Renal cortex interstitium (tissue), 11 donors: ENCODE measurements at regions not wholly inside any gene's neighbourhood (a gene's known extent, or its start where the extent isn't known, plus 50 kb on each side); places are given as distances from the start of the nearest gene placed in this dataset.

Experiments
- DNase-seq, 11 donors: peaks; one replicate each; pipeline ENCODE4 v3.0.0-alpha.2; 2013; ENCODE audit warnings: low read depth in 9 of 11, low spot score in 4 of 11; ENCODE audit errors: extremely low read depth in 1 of 11

GRCh38 chr7:42858570-42858969 is 53.3 kb downstream of the C7orf25 start:
- DNase-seq: no peak

GRCh38 chr7:42856605-42856987 is 55.3 kb downstream of the C7orf25 start:
- DNase-seq: no peak

- DNase-seq: no peak
Observed at GRCh38 chr7:42854571-42855118, 57.2 kb downstream of the C7orf25 start.

- DNase-seq: no peak
Observed at GRCh38 chr7:42852531-42852930, 59.3 kb downstream of the C7orf25 start.

DNA sequence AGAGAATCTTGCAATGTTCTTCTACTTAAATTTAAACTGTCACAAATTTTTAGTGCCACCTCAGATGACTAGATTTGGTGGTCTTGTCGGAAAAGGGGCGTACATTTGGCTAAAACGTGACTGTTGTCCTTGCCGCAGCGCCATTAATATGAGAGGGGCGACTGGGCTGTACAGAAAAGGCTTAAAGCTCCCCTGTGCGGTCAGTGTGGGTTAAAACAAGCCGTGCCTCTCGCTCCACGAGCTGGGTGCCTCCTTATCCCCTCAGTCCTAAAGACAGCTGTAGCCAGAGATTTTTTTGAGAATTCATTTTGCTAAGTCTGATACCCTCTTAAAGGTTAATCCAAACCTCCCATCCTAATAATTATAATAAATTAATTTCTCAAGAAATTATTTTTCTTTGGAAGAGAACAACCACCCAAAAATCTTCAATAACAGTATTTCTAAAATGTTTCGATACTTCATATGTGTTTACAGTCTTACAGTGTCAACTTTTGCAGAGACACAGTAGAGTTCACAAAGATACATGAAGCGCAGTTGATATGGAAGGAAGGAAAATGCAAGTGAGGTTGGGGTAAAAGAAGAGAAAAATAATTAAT is 68.6 kb downstream of the C7orf25 start:
- peak in 1 of 11 donors; percentile 53 for DNase-seq

GRCh38 chr7:42834676-42835075 is 77.2 kb downstream of the C7orf25 start:
- DNase-seq: no peak

GRCh38 chr7:42833411-42833810 is 78.5 kb downstream of the C7orf25 start:
- DNase-seq: no peak

DNA sequence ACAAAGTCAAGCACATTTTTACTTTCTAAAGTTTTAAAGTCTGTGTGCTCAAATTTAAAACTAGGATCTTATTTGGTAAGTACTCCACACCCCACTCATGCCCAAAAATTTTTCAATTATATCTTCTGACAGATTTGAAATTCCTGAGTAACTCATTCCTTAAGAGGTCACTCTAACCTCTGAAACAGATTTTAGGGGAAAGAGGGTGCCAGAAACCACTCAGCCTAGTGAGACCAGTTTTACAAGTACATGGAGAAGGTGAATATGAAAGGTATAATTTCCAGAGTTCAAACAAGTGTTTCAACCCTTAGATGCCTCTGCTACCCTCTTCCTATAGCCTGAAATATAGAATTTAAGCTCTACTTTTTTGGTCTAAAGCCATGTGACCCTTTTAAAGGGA is 79.2 kb downstream of the C7orf25 start:
- peak in 1 of 11 donors; percentile 9 for DNase-seq

DNA sequence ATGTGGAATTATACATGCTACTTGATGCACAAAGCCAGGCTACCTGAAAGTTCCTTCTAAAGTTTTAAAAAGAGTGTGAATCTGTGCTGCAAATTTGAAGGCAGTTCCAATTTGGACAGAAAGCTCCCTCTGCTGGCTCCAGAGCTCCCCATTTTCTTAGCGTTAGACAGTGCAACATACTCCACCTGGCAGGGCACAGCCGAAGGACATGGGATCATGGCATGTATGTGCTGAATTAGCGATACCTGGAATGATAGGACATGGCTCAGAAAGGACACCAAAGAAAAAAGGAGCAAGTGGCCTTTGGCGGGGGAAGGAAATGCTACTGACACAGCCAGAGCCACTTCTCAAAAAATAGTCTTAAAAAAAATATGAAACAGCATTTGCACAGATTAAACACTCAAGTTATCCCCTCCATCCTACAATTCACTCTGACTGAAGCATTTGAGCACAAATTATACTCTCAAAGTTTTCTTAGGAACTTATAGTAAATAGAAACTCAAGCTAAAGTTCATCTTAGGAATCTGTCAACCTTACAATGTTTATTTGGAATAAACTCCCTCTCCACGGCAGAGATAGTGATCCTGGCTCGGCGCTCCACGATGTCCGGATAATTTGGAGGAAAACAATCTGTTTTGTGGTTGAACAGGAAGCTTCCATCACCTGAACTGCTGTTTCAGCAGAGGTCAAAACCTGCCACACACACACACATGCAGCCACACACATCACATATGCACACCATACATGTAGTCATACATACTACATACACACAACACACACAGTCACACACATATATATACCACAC is 80.0 kb downstream of the C7orf25 start:
- peak in 6 of 11 donors; percentile 40 to 61 (median 56) for DNase-seq

GRCh38 chr7:42831006-42831717 is 80.7 kb downstream of the C7orf25 start:
- peak in 1 of 11 donors; percentile 3 for DNase-seq

DNA sequence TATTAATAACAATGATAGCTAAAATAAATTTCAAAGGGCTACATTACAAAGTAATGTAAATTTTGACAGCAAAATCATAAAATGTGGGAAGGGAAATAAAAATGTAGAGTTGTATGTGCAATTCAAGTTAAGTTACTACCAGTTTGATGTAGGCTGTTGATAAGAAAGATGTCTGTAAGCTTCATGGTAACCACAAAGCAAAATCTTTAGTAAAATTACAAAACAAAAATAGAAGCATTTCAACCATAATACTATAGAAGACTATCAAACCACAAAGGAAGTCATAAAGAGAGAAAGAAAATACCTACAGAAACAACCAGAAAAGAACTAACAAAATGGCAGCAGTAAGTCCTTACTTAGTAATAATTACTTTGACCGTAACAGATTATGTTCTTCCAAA is 99.1 kb downstream of the C7orf25 start:
- DNase-seq: no peak

DNA sequence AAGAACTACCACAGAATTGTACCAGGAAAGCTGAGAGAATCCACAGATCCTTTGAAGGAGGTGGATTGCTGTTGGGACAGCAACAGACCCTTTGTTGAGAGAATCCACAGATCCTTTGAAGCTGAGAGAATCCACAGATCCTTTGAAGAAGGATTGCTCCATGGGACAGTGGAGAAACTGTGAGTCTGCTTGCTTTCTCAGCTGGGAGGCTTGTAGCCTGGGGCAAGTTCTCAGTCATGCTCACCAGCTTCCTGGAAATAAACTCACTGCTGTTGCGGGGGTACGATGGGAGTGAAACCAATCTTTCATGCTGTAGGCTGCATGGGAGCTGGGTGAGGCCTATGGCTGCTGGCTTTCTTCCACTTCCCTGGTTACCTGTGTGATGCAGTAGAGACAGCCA is 106.3 kb downstream of the C7orf25 start:
- no peak for DNase-seq

DNA sequence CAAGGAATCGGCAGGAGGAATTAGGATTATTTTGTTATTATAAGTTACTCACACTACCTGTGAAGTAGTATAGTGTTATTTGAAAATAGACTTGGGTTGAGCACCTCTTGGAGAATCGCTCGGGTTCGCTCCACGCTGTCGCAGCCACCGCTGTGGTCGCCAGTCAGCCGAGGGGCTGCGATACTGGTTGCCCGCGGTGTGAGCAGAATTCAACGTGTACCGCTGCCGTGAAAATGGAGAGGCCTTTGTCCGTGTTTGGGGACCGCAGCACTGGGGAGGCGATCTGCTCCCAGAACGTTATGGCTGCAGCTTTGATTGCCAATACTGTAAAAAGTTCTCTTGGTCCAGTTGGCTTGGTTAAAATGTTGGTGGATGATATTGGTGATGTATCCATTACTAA is 117.2 kb downstream of the C7orf25 start:
- no peak for DNase-seq

GRCh38 chr7:42792841-42793240 is 119.0 kb downstream of the C7orf25 start:
- no peak for DNase-seq

GRCh38 chr7:42790196-42790595 is 121.7 kb downstream of the C7orf25 start:
- no peak for DNase-seq

DNA sequence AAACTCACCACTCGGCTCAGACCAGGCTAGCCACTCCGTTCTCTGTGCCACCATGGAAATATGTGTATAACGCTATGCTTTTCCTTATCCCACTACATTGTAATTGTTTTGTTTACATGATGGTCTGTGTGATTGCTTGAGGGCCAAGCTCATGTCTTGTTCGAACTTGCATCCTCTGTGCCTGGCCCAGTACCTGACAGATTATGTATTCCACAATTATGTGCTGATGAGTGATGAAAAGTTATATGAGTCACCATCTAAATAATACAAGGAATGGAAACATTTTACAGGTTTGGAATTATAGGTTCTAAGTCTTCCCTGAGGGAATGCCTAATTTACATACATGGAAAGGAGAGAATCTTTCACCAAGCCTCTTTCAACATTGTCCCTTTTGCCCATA is 137.4 kb downstream of the C7orf25 start:
- DNase-seq: no peak

- no peak for DNase-seq
Observed at GRCh38 chr7:42770114-42770513, 141.8 kb downstream of the C7orf25 start.

DNA sequence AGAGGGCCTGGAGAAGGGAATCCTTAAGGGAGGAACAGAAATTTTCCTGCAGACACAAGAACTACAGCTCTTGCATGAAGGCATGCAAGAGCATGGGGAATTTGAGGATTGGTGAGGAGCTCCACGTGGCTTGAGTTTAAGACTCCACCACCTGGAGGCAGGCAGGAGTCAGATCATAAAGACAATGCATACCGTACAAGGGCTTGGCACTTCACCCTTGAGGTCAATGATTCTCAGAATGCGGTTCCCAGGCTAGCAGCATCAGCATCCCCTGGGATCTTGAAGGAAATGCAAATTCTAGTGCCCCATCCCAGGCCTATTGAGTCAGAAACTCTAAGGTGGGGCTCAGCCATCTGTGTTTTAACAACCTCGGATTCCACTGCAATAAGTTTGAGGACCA is 143.8 kb downstream of the C7orf25 start:
- no peak for DNase-seq

- DNase-seq: no peak
Observed at GRCh38 chr7:42766782-42767423, 145.0 kb downstream of the C7orf25 start.
